Testis (tissue), 2 donors: ENCODE measurements at regions not wholly inside any gene's neighbourhood (a gene's known extent, or its start where the extent isn't known, plus 50 kb on each side); places are given as distances from the start of the nearest gene placed in this dataset.
A peak's percentile ranks its signal among the peaks of the same experiment; 100 is the strongest.

ENCODE experiments used
- DNase-seq: peaks from one replicate; pipeline ENCODE4 v3.0.0-alpha.2; 2019
- H3K27ac ChIP-seq, 2 donors: fragments of 200-600 bp; sonication (generic); one replicate each; pipeline ENCODE4 v1.5.1; 2019
- H3K27me3 ChIP-seq: fragments of 200-600 bp; sonication (generic); one replicate; pipeline ENCODE4 v1.5.1; 2019
- H3K36me3 ChIP-seq: fragments of 200-600 bp; sonication (generic); one replicate; pipeline ENCODE4 v1.5.1; 2017; ENCODE audit warnings: low read depth; ENCODE audit errors: missing control alignments
- H3K4me1 ChIP-seq: fragments of 200-600 bp; sonication (generic); one replicate; pipeline ENCODE4 v1.5.1; 2019
- H3K4me3 ChIP-seq, 2 donors: fragments of 200-600 bp; sonication (generic); one replicate each; pipeline ENCODE4 v1.5.1; 2017 to 2019
- H3K9me3 ChIP-seq: fragments of 200-600 bp; sonication (generic); one replicate; pipeline ENCODE4 v1.5.1; 2017
- CTCF ChIP-seq, 3 experiments: fragments of 450-650 bp in 2 of 3; fragments of 200-600 bp in 1 of 3; sonication (generic) in 1 of 3; IDR thresholded peaks; one replicate each; pipeline ENCODE4 v1.5.1; 2016 to 2019; ENCODE audit warnings: antibody characterized with exemption in 3 of 3, mild to moderate bottlenecking in 2 of 3, moderate library complexity in 1 of 3
- POLR2A ChIP-seq: fragments of 450-650 bp; IDR thresholded peaks from one replicate; pipeline ENCODE4 v1.6.1; 2017; ENCODE audit warnings: antibody characterized with exemption, mild to moderate bottlenecking, moderate library complexity
- WGBS, 2 donors: methylation state at CpG; one replicate each; pipeline ENCODE4 v1.1.5; 2018; 5-methylcytosine and 5-hydroxymethylcytosine counted together
- intact Hi-C: fragments of 100-400 bp; cut with DNase I; formaldehyde crosslinking; loops from one replicate; pipeline ENCODE4 v1.15.1; 2023; ENCODE audit warnings: low total_unique reads

- no peak for TF ChIP-seq CTCF (IDR thresholded peaks at IDR 0.05)
- TF ChIP-seq POLR2A = no peak
- Histone ChIP-seq H3K4me3 (no peak overlapping the region), H3K9me3 (no peaks in the 10 kb centered on the region), H3K27ac (no peak overlapping the region), H3K27me3 (no peaks in the 10 kb centered on the region), H3K36me3 (no peaks in the 10 kb centered on the region), H3K4me1 (no peaks in the 10 kb centered on the region)
- no peak for DNase-seq
- 46% methylated on average over 4 of the region's 4 CpGs for WGBS, 2 donors
- intact Hi-C loops = no loop called here
Observed at GRCh38 chr16:82533189-82533588, 93.6 kb upstream of the CDH13 start.

GRCh38 chr16:82530883-82531282 lies 95.9 kb upstream of the CDH13 start:
- 88 to 94% methylated on average over 2 of the region's 2 CpGs for WGBS, 2 donors

GRCh38 chr16:82527101-82527500 lies 99.7 kb upstream of the CDH13 start:
- H3K9me3 ChIP-seq = no peaks in the 10 kb centered on the region
- 31 to 51% methylated on average over 7 of the region's 7 CpGs for WGBS, 2 donors

More at GRCh38 chr16:82530883-82531282, 95.9 kb upstream of the CDH13 start:
- DNase-seq = no peak
- Histone ChIP-seq H3K4me3 (no peak overlapping the region), H3K9me3 (no peaks in the 10 kb centered on the region), H3K27ac (no peak overlapping the region), H3K27me3 (no peaks in the 10 kb centered on the region), H3K4me1 (no peaks in the 10 kb centered on the region), H3K36me3 (no peaks in the 10 kb centered on the region)
- intact Hi-C loops = no loop called here
- TF ChIP-seq POLR2A (no peak), CTCF (IDR thresholded peaks at IDR 0.05) (no peak)

GRCh38 chr16:82524976-82525375 lies 101.8 kb upstream of the CDH13 start:
- 35 to 63% methylated on average over 1 of the region's 1 CpG for WGBS, 2 donors
- H3K27ac ChIP-seq = no peak overlapping the region

More at GRCh38 chr16:82527101-82527500, 99.7 kb upstream of the CDH13 start:
- intact Hi-C loops = no loop called here
- H3K4me1 ChIP-seq = no peaks in the 10 kb centered on the region
- no peak overlapping the region for H3K4me3 ChIP-seq
- DNase-seq = no peak
- H3K27ac ChIP-seq = no peak overlapping the region
- TF ChIP-seq POLR2A (no peak), CTCF (IDR thresholded peaks at IDR 0.05) (no peak)
- H3K36me3 ChIP-seq = no peaks in the 10 kb centered on the region
- no peaks in the 10 kb centered on the region for H3K27me3 ChIP-seq

More at GRCh38 chr16:82524976-82525375, 101.8 kb upstream of the CDH13 start:
- DNase-seq = peak; percentile 66
- no peaks in the 10 kb centered on the region for H3K36me3 ChIP-seq
- no peaks in the 10 kb centered on the region for H3K9me3 ChIP-seq
- no peaks in the 10 kb centered on the region for H3K4me1 ChIP-seq
- H3K27me3 ChIP-seq = no peaks in the 10 kb centered on the region
- TF ChIP-seq CTCF (IDR thresholded peaks at IDR 0.05) (no peak), POLR2A (no peak)
- no peak overlapping the region for H3K4me3 ChIP-seq
- intact Hi-C loops = no loop called here
